ENCODE measurements at regions not wholly inside any gene's neighbourhood (a gene's known extent, or its start where the extent isn't known, plus 50 kb on each side); places are given as distances from the start of the nearest gene placed in this dataset.

DNA sequence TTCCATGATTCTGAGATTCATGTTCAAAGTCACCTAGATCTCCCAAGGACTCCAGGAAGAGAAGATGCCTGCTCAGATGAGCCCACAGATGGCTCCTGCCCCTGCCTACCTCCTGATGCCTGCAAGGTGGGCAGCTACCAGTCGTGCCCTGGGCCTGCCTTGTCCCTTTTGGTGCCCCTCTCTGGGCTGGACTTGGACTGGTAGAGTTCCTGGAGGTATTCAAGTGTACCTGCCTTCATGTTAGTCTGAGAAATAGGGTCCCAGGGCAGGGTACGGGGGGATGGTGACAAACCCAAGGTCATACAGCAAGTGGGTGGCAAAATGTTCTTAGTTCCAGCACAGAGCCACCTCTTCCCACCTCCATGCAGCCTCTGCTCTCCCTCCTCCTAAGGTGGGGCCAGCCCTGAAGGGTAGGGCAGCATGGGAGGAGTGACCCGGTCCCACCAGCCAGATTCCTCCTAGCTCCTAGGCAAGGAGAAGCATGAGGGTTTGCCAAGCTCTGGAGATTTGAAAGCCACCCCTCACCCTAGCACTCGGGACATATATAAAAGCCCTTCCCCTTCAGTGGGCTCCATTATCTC lies 80.8 kb upstream of the UNC5B start:
- no peak for DNase-seq
- H3K27me3 Mint-ChIP-seq (ENCODE audit: insufficient read depth) = peaks cover 32% of the 10 kb centered on the region
- H3K4me3 Mint-ChIP-seq = no peak overlapping the region
- no peak overlapping the region for H3K27ac Mint-ChIP-seq
- H3K36me3 Mint-ChIP-seq (ENCODE audit: low read depth) = no peaks in the 10 kb centered on the region
- no peaks in the 10 kb centered on the region for H3K9me3 Mint-ChIP-seq
- TF ChIP-seq, protein P1, sequence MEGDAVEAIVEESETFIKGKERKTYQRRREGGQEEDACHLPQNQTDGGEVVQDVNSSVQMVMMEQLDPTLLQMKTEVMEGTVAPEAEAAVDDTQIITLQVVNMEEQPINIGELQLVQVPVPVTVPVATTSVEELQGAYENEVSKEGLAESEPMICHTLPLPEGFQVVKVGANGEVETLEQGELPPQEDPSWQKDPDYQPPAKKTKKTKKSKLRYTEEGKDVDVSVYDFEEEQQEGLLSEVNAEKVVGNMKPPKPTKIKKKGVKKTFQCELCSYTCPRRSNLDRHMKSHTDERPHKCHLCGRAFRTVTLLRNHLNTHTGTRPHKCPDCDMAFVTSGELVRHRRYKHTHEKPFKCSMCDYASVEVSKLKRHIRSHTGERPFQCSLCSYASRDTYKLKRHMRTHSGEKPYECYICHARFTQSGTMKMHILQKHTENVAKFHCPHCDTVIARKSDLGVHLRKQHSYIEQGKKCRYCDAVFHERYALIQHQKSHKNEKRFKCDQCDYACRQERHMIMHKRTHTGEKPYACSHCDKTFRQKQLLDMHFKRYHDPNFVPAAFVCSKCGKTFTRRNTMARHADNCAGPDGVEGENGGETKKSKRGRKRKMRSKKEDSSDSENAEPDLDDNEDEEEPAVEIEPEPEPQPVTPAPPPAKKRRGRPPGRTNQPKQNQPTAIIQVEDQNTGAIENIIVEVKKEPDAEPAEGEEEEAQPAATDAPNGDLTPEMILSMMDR (IDR thresholded peaks at IDR 0.05) = no peak
- H3K4me1 Mint-ChIP-seq (ENCODE audit: low read depth) = no peaks in the 10 kb centered on the region

DNA sequence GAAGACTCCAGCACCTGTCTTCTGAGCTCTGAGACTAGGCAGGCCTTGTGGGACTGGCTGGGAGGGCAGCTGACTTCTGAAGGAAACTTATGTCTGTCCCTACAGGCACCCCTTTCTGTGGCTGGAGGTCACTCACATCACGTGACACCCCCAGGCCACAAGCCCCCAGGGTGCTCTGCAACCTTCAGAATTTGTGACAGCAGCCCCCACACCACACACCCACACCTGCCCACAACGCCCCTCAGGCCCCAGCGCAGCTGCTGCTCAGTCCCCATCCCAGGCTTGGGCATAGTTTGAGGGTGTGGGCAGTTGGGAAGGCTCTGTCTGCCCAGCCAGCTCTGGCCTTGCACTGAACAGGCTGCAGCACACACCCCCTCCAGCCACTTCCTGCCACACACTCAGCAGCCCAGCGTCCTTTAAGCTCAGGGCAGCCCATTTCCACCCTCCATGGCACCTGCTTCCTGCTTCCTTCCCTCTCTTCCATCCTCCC lies 80.0 kb upstream of the UNC5B start:
- no peak overlapping the region for H3K27ac Mint-ChIP-seq
- H3K4me3 Mint-ChIP-seq = no peak overlapping the region
- TF ChIP-seq, protein P1 (IDR thresholded peaks at IDR 0.05) = no peak
- no peaks in the 10 kb centered on the region for H3K36me3 Mint-ChIP-seq (ENCODE audit: low read depth)
- no peaks in the 10 kb centered on the region for H3K9me3 Mint-ChIP-seq
- H3K27me3 Mint-ChIP-seq (ENCODE audit: insufficient read depth) = peaks cover 35% of the 10 kb centered on the region
- no peaks in the 10 kb centered on the region for H3K4me1 Mint-ChIP-seq (ENCODE audit: low read depth)
- no peak for DNase-seq

DNA sequence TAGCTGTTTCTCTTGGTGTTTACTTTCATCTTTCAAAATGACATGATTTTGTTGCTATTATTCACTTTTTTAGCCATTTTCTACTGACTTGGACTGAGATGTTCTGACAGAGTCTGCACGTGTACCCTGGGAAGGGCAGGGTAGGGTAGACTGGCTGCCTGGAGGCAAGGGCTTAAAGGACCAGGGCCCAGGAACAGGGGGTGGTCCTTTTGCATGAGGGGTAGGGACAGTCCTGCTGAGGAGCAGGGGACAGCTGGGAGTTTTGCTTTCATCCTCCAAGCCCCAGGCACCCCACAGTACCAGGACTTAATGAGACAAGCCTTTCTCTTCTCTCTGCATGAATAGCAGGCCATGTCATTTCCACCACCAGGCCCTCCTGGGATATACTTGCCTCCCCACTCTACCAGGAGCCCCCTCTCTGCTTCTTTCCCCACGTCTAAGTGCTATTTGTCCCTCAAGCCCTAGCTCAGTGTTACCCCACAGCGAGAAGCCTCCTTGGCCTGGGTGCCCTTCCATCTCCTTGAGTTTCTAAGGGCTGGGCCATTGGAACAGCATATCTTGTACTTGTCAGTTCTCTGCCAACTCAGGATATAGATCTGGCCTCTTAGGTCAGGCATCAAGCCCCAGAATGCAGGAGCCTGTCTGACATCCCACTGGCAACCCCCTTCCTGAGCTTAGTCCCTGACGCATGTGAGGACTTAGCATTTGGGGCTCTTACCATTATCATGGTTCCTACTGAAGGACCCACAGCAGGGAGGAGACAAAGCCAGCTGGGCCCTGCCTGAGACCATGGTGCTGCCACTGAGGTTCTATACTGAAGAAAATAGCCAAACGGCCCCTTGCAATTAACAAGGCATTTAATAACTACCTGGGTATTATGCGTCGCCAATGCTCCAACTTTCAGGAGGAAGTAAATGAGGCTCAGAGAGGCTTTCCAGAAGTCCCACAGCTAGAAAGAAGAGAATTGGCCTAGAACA lies 78.4 kb upstream of the UNC5B start:
- no peaks in the 10 kb centered on the region for H3K4me1 Mint-ChIP-seq (ENCODE audit: low read depth)
- H3K4me3 Mint-ChIP-seq = no peak overlapping the region
- peaks cover 36% of the 10 kb centered on the region for H3K27me3 Mint-ChIP-seq (ENCODE audit: insufficient read depth)
- DNase-seq = no peak
- H3K27ac Mint-ChIP-seq = no peak overlapping the region
- TF ChIP-seq, protein P1 (IDR thresholded peaks at IDR 0.05) = no peak
- no peaks in the 10 kb centered on the region for H3K9me3 Mint-ChIP-seq
- H3K36me3 Mint-ChIP-seq (ENCODE audit: low read depth) = no peaks in the 10 kb centered on the region

DNA sequence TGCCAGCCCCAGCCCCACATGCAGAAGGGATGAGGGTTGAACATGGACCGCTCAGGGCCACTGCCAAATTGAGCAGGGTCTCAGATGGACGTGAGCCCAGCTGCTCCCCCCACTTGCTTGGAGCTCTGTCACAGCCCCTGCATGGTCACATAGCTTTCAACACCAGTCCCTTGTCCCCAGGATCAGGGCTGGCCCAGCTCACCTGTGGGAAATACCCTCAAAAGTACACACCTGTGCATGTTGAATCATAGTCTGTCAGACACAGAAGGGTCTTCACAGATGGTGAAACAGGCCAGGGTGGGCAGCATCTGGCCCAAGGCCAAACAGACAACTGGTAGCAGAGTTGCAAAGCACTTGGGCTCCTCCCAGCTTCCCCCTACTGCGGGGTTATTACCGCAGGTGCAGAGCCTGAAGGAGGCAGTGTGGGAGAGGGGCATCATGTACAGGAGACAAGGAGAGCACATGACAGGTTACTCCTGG lies 77.6 kb upstream of the UNC5B start:
- no peak for DNase-seq
- H3K4me3 Mint-ChIP-seq = no peak overlapping the region
- TF ChIP-seq, protein P1 (IDR thresholded peaks at IDR 0.05) = no peak
- H3K27me3 Mint-ChIP-seq (ENCODE audit: insufficient read depth) = peaks cover 42% of the 10 kb centered on the region
- no peaks in the 10 kb centered on the region for H3K36me3 Mint-ChIP-seq (ENCODE audit: low read depth)
- H3K27ac Mint-ChIP-seq = no peak overlapping the region
- H3K9me3 Mint-ChIP-seq = no peaks in the 10 kb centered on the region
- H3K4me1 Mint-ChIP-seq (ENCODE audit: low read depth) = no peaks in the 10 kb centered on the region

DNA sequence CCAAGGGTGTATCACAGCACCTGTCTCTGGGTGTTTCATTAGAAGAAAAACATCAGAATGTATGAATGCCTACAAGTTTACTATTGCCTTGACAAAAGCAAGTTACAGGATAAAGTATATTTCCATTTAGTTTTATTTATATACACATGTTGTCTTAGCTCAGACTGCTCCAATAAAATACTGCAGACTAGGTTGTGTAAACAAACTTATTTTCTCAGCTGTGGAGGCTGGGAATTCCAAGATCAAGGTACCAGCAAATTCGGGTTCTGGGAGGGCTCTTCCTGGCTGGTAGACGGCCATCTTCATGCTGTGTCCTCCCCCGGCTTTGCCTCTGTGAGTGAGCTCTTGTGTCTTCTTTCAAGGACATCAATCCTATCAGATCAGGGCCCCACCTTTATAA lies 77.1 kb upstream of the UNC5B start:
- TF ChIP-seq, protein P1 (IDR thresholded peaks at IDR 0.05) = no peak
- DNase-seq = no peak
- no peak overlapping the region for H3K27ac Mint-ChIP-seq
- H3K36me3 Mint-ChIP-seq (ENCODE audit: low read depth) = no peaks in the 10 kb centered on the region
- H3K4me3 Mint-ChIP-seq = no peak overlapping the region
- peaks cover 42% of the 10 kb centered on the region for H3K27me3 Mint-ChIP-seq (ENCODE audit: insufficient read depth)
- no peaks in the 10 kb centered on the region for H3K9me3 Mint-ChIP-seq
- H3K4me1 Mint-ChIP-seq (ENCODE audit: low read depth) = no peaks in the 10 kb centered on the region

All from HFFc6 (cell line).